ENCODE measurements at regions not wholly inside any gene's neighbourhood (a gene's known extent, or its start where the extent isn't known, plus 50 kb on each side); places are given as distances from the start of the nearest gene placed in this dataset.
A peak's percentile ranks its signal among the peaks of the same experiment; 100 is the strongest.

DNA sequence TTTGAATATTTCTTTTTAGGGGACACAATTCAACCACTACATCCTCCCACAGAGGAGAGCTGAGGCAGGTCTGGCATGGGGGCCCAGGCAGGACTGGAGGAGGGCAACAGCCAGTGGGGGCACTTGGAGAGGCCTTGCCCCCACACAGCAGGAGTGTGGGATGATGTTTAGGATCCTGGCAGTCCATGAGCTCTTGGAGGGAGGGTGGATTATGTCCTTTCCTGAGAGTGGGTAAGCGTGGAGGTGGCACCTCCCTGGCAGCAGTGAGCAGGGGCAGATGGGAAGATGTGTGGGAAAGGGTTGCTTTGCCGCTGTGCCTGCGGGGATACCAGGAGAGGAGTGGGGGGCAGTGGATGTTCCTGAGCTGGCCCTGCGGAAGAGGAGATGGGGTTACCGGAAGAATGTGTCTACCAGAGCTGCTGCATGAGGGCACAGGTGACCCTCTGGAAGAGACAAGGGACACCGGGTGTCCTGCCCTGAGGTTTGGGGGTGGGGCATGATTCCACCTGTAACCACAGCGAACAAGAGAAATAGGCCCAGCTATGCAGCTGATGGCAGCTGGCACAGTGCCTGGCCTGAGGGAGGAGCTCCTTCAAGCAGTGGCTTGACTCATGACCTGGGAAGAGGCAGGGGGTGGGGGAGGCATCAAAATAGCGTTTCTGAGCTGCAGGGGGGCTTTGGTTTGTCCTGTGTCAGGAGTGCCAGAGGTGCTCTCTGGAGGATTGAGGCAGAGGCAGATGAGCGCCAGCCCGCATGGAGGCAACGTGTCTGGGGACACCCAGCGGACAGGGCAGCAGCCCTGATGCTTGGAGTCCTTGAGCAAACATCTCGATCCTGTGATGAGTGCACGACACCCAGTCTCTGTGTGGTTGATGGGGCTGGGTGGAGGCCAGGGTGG lies 123.9 kb upstream of the TMPRSS2 start:
- POLR2A ChIA-PET: no interaction called here
- no peaks in the 10 kb centered on the region for H3K36me3 Mint-ChIP-seq
- no peak for DNase-seq
- H3K4me1 Mint-ChIP-seq (ENCODE audit: low read depth): no peaks in the 10 kb centered on the region
- H3K27ac Mint-ChIP-seq: no peak overlapping the region
- H3K27me3 Mint-ChIP-seq: peaks cover 17% of the 10 kb centered on the region
- CTCF ChIA-PET: no interaction called here
- no peak overlapping the region for H3K4me3 Mint-ChIP-seq
- H3K9me3 Mint-ChIP-seq: no peaks in the 10 kb centered on the region
- intact Hi-C loops (cut with micrococcal nuclease): no loop called here

DNA sequence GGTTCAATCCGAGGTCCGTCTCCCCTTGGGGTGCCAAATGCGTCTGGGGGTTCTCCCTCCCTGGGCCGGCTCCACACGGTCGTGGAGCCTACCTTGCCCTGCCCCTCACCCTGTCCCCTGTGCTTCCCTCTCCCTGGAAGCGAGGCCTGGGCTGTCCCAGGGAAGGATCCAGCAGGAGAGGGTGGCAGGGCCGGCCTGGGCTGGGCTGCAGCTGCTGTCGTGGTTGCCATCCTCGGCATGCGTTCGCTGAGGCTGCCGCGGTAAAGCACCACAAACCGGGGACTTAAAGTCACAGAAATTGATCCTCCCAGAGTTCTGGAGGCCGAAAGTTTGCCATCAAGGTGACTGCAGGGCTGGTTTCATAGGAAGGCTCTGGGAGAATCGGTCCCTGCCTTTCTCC lies 123.0 kb upstream of the TMPRSS2 start:
- no peak for DNase-seq
- Mint-ChIP-seq H3K36me3 (no peaks in the 10 kb centered on the region), H3K27ac (no peak overlapping the region), H3K4me1 (ENCODE audit: low read depth) (no peaks in the 10 kb centered on the region), H3K4me3 (no peak overlapping the region), H3K27me3 (peaks cover 15% of the 10 kb centered on the region), H3K9me3 (no peaks in the 10 kb centered on the region)
- ChIA-PET CTCF (no interaction called here), POLR2A (no interaction called here)
- intact Hi-C loops (cut with micrococcal nuclease): no loop called here

GRCh38 chr21:41630249-41630648 lies 122.3 kb upstream of the TMPRSS2 start:
- H3K4me3 Mint-ChIP-seq: no peak overlapping the region
- no peak for DNase-seq
- H3K9me3 Mint-ChIP-seq: no peaks in the 10 kb centered on the region
- H3K4me1 Mint-ChIP-seq (ENCODE audit: low read depth): no peaks in the 10 kb centered on the region
- CTCF ChIA-PET: no interaction called here
- H3K27me3 Mint-ChIP-seq: peaks cover 17% of the 10 kb centered on the region
- H3K27ac Mint-ChIP-seq: no peak overlapping the region
- POLR2A ChIA-PET: no interaction called here
- H3K36me3 Mint-ChIP-seq: no peaks in the 10 kb centered on the region
- intact Hi-C loops (cut with micrococcal nuclease): no loop called here

GRCh38 chr21:41628256-41628655 lies 120.3 kb upstream of the TMPRSS2 start:
- DNase-seq: no peak
- H3K27ac Mint-ChIP-seq: no peak overlapping the region
- intact Hi-C loops (cut with micrococcal nuclease): no loop called here
- H3K36me3 Mint-ChIP-seq: no peaks in the 10 kb centered on the region
- POLR2A ChIA-PET: no interaction called here
- CTCF ChIA-PET: no interaction called here
- no peaks in the 10 kb centered on the region for H3K9me3 Mint-ChIP-seq
- no peaks in the 10 kb centered on the region for H3K4me1 Mint-ChIP-seq (ENCODE audit: low read depth)
- H3K27me3 Mint-ChIP-seq: peaks cover 17% of the 10 kb centered on the region
- H3K4me3 Mint-ChIP-seq: no peak overlapping the region

DNA sequence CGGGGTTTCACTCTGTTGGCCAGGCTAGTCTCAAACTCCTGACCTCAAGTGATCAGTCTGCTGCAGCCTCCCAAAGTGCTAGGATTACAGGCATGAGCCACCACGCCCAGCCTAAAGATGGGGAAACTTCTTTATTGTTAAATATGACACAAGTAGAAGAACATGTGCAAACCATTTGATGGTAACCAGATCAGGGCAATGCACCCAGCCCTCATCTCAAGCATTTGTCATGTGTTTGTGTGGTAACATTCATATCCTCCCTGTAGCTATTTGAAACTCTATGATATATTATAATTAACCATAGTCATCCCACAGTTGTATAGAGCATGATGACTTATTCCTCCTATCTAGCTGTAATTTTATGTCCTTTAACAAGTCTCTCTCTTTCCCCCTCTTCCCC lies 119.5 kb upstream of the TMPRSS2 start:
- Mint-ChIP-seq H3K36me3 (no peaks in the 10 kb centered on the region), H3K4me3 (no peak overlapping the region), H3K27me3 (peaks cover 19% of the 10 kb centered on the region), H3K4me1 (ENCODE audit: low read depth) (no peaks in the 10 kb centered on the region), H3K9me3 (no peaks in the 10 kb centered on the region), H3K27ac (no peak overlapping the region)
- ChIA-PET POLR2A (no interaction called here), CTCF (no interaction called here)
- DNase-seq: no peak
- intact Hi-C loops (cut with micrococcal nuclease): no loop called here

DNA sequence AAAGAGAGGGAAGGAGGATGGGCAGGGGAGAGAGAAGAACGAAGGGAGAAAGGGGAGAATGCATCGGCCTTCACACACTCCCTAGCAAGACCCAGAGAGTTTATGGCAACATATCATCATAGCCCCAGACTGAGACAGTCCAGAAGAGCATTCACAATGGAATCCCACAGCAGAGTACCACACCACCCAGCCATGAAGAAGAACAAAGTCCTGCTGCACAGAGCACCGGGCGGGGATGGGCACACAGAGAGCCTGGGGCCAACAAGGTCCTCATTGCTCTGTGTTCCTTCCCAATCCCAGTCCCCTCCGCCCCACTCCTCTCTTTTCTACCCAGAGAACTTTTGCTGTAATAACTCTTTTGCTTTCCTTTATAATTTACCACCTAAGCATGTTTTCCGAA lies 118.1 kb upstream of the TMPRSS2 start:
- CTCF ChIA-PET: no interaction called here
- POLR2A ChIA-PET: no interaction called here
- Mint-ChIP-seq H3K36me3 (no peaks in the 10 kb centered on the region), H3K4me3 (no peak overlapping the region), H3K4me1 (ENCODE audit: low read depth) (no peaks in the 10 kb centered on the region), H3K9me3 (no peaks in the 10 kb centered on the region), H3K27me3 (peaks cover 18% of the 10 kb centered on the region), H3K27ac (no peak overlapping the region)
- no peak for DNase-seq
- intact Hi-C loops (cut with micrococcal nuclease): no loop called here

- H3K4me1 Mint-ChIP-seq (ENCODE audit: low read depth): no peaks in the 10 kb centered on the region
- H3K27me3 Mint-ChIP-seq: peaks cover 18% of the 10 kb centered on the region
- no peaks in the 10 kb centered on the region for H3K9me3 Mint-ChIP-seq
- intact Hi-C loops (cut with micrococcal nuclease): no loop called here
- CTCF ChIA-PET: no interaction called here
- no peak overlapping the region for H3K27ac Mint-ChIP-seq
- no peaks in the 10 kb centered on the region for H3K36me3 Mint-ChIP-seq
- POLR2A ChIA-PET: no interaction called here
- H3K4me3 Mint-ChIP-seq: no peak overlapping the region
- DNase-seq: no peak
Measured at GRCh38 chr21:41625428-41625827, 117.5 kb upstream of the TMPRSS2 start.

- Mint-ChIP-seq H3K27ac (no peak overlapping the region), H3K27me3 (peaks cover 22% of the 10 kb centered on the region), H3K36me3 (no peaks in the 10 kb centered on the region), H3K9me3 (no peaks in the 10 kb centered on the region), H3K4me3 (no peak overlapping the region), H3K4me1 (ENCODE audit: low read depth) (no peaks in the 10 kb centered on the region)
- POLR2A ChIA-PET: no interaction called here
- CTCF ChIA-PET: no interaction called here
- intact Hi-C loops (cut with micrococcal nuclease): no loop called here
- no peak for DNase-seq
Measured at GRCh38 chr21:41624674-41625310, 116.8 kb upstream of the TMPRSS2 start.

- H3K9me3 Mint-ChIP-seq: no peaks in the 10 kb centered on the region
- no peaks in the 10 kb centered on the region for H3K4me1 Mint-ChIP-seq (ENCODE audit: low read depth)
- ChIA-PET CTCF (interaction anchor here (0.8 kb wide), 1 partner anchor 11 kb away, joined by 3 read pairs; no protein-coding TSS in a partner anchor), POLR2A (no interaction called here)
- no peak overlapping the region for H3K27ac Mint-ChIP-seq
- intact Hi-C loops (cut with micrococcal nuclease): no loop called here
- H3K4me3 Mint-ChIP-seq: no peak overlapping the region
- H3K36me3 Mint-ChIP-seq: no peaks in the 10 kb centered on the region
- no peak for DNase-seq
- peaks cover 24% of the 10 kb centered on the region for H3K27me3 Mint-ChIP-seq
Measured at GRCh38 chr21:41623945-41624344, 116.0 kb upstream of the TMPRSS2 start.

DNA sequence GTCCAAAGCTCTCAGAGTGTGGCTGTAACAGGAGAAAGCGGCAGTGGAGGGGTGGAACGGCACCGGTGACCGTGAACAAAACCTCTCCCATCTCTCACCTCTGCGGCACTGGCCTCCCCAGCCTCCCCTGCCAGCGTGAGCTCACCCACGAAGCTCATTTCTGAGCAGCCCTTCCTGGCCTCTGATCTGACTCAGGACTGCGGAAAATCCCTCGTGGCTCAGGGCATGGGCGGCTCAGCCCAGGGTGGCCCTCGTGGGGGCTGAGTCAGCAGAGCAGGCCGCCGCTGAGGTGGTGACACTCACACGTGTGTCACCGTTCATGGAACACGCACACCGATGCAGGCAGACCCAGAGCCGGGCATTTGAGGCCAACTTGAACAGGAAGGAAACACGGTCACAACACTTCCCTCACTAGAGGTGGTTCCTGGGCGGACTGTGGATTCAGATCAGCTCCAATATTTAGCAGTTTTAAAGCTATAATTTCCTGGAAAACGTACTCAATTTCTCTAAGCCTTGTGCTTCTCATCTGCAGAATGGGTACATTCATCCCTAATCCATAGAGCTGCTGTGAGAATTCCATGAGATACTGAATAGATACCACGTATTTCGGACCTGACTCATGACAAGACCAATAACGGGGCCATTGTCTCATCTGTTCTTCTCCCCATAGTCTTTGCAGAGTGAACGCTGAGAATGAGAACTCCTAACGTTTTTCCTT lies 115.0 kb upstream of the TMPRSS2 start:
- DNase-seq: peak; percentile 58
- intact Hi-C loops (cut with micrococcal nuclease): no loop called here
- no peak overlapping the region for H3K27ac Mint-ChIP-seq
- peaks cover 22% of the 10 kb centered on the region for H3K27me3 Mint-ChIP-seq
- H3K4me3 Mint-ChIP-seq: no peak overlapping the region
- POLR2A ChIA-PET: no interaction called here
- H3K4me1 Mint-ChIP-seq (ENCODE audit: low read depth): no peaks in the 10 kb centered on the region
- no peaks in the 10 kb centered on the region for H3K9me3 Mint-ChIP-seq
- CTCF ChIA-PET: interaction anchor here (0.8 to 1.0 kb wide), 4 partner anchors 10 to 494 kb away, joined by 3 to 5 read pairs (median 3); no protein-coding TSS in a partner anchor
- no peaks in the 10 kb centered on the region for H3K36me3 Mint-ChIP-seq

DNA sequence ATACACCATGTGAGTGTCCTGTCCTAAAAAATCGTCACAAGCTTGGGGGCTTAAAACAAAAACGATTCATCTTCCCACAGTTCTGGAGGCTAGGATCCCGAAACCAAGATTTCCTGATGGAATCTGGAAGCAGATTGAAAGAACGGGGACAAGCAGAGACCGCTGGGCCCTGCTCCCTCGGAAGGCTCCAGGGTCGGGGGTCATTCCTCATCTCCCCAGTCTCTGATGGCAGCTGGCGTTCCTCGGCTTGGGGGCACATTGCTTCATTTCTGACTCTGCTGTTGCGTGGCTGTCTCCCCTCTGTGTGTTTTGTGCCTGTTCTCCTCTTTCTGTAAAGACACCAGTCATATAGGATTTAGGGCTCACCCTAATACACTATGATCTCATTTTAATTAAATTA lies 114.2 kb upstream of the TMPRSS2 start:
- H3K27ac Mint-ChIP-seq: no peak overlapping the region
- intact Hi-C loops (cut with micrococcal nuclease): no loop called here
- no peaks in the 10 kb centered on the region for H3K36me3 Mint-ChIP-seq
- ChIA-PET CTCF (interaction anchor here (1.0 kb wide), 2 partner anchors 11 to 339 kb away, joined by 3 to 5 read pairs; no protein-coding TSS in a partner anchor), POLR2A (no interaction called here)
- H3K27me3 Mint-ChIP-seq: peaks cover 22% of the 10 kb centered on the region
- no peak for DNase-seq
- H3K4me1 Mint-ChIP-seq (ENCODE audit: low read depth): no peaks in the 10 kb centered on the region
- no peak overlapping the region for H3K4me3 Mint-ChIP-seq
- no peaks in the 10 kb centered on the region for H3K9me3 Mint-ChIP-seq

GRCh38 chr21:41621513-41621912 lies 113.6 kb upstream of the TMPRSS2 start:
- CTCF ChIA-PET: no interaction called here
- H3K9me3 Mint-ChIP-seq: no peaks in the 10 kb centered on the region
- no peaks in the 10 kb centered on the region for H3K4me1 Mint-ChIP-seq (ENCODE audit: low read depth)

More at GRCh38 chr21:41621513-41621912, 113.6 kb upstream of the TMPRSS2 start:
- Mint-ChIP-seq H3K36me3 (no peaks in the 10 kb centered on the region), H3K4me3 (no peak overlapping the region), H3K27me3 (peaks cover 22% of the 10 kb centered on the region), H3K27ac (no peak overlapping the region)
- intact Hi-C loops (cut with micrococcal nuclease): no loop called here
- POLR2A ChIA-PET: interaction anchor here (0.6 kb wide), 1 partner anchor 337 kb away, joined by 3 read pairs; no protein-coding TSS in a partner anchor
- DNase-seq: no peak

All from activated CD4-positive, alpha-beta memory T cell treated with anti-CD3 and anti-CD28 coated beads for 36 hours (primary cell).